ENCODE measurements at regions not wholly inside any gene's neighbourhood (a gene's known extent, or its start where the extent isn't known, plus 50 kb on each side); places are given as distances from the start of the nearest gene placed in this dataset.

GRCh38 chr4:174066611-174067205, 216.8 kb downstream of the FBXO8 start:
- no peak for TF ChIP-seq CTCF (IDR thresholded peaks at IDR 0.05)
- TF ChIP-seq POLR2A (IDR thresholded peaks at IDR 0.05): no peak
